ENCODE measurements at regions not wholly inside any gene's neighbourhood (a gene's known extent, or its start where the extent isn't known, plus 50 kb on each side); places are given as distances from the start of the nearest gene placed in this dataset.

DNA sequence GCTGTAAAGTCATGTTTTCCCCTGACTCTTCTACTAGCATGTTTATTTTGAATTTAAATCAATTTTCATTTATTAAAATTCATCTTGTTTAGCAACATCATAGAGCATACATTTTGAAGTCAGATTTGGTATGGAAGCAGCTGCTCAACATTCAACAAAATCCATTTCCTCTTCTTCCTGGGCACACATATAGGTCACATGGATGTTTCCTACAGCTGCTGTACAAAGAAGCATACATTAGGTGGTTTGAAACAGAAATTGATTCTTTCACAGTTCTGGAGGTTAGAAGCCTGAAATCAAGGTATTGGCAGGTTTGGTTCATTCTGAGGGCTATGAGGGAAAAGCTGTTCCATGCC, 495.2 kb downstream of the RFPL4B start:
- TF ChIP-seq, protein P1, sequence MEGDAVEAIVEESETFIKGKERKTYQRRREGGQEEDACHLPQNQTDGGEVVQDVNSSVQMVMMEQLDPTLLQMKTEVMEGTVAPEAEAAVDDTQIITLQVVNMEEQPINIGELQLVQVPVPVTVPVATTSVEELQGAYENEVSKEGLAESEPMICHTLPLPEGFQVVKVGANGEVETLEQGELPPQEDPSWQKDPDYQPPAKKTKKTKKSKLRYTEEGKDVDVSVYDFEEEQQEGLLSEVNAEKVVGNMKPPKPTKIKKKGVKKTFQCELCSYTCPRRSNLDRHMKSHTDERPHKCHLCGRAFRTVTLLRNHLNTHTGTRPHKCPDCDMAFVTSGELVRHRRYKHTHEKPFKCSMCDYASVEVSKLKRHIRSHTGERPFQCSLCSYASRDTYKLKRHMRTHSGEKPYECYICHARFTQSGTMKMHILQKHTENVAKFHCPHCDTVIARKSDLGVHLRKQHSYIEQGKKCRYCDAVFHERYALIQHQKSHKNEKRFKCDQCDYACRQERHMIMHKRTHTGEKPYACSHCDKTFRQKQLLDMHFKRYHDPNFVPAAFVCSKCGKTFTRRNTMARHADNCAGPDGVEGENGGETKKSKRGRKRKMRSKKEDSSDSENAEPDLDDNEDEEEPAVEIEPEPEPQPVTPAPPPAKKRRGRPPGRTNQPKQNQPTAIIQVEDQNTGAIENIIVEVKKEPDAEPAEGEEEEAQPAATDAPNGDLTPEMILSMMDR (IDR thresholded peaks at IDR 0.05; ENCODE audit: low read depth, low read length), result no peak
- no peak for TF ChIP-seq MAX (IDR thresholded peaks at IDR 0.05; ENCODE audit: low read depth, low read length)
- no peak for TF ChIP-seq POLR2A (IDR thresholded peaks at IDR 0.05; ENCODE audit: extremely low read depth, insufficient read length)
- no peak for TF ChIP-seq MYC (IDR thresholded peaks at IDR 0.05; ENCODE audit: low read depth, low read length)

Measured in NB4 (cell line).